ENCODE measurements at regions not wholly inside any gene's neighbourhood (a gene's known extent, or its start where the extent isn't known, plus 50 kb on each side); places are given as distances from the start of the nearest gene placed in this dataset.

DNA sequence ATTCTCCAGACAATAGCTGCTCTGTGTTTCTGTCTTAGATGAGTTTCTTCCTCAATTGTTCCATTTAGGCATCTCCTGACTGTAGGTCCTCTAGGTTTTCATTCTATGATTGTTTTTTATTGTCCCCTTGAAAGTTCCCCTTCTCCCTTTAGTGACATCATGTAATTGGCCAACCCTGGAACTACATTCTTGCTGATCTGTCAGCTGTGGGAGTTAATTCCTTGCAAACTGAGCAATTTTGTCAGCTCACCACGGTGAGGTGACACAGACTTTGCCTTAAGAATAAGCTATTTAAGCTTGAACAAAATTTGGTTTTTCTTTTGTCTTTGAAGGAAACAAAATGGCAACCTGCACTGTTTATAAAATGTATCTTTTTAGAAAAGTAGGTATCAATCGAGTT is 95.9 kb downstream of the TXNL1 start:
- TF ChIP-seq, protein P1, sequence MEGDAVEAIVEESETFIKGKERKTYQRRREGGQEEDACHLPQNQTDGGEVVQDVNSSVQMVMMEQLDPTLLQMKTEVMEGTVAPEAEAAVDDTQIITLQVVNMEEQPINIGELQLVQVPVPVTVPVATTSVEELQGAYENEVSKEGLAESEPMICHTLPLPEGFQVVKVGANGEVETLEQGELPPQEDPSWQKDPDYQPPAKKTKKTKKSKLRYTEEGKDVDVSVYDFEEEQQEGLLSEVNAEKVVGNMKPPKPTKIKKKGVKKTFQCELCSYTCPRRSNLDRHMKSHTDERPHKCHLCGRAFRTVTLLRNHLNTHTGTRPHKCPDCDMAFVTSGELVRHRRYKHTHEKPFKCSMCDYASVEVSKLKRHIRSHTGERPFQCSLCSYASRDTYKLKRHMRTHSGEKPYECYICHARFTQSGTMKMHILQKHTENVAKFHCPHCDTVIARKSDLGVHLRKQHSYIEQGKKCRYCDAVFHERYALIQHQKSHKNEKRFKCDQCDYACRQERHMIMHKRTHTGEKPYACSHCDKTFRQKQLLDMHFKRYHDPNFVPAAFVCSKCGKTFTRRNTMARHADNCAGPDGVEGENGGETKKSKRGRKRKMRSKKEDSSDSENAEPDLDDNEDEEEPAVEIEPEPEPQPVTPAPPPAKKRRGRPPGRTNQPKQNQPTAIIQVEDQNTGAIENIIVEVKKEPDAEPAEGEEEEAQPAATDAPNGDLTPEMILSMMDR (IDR thresholded peaks at IDR 0.05) = no peak
- TF ChIP-seq POLR2A (IDR thresholded peaks at IDR 0.05) = no peak
